ENCODE measurements at regions not wholly inside any gene's neighbourhood (a gene's known extent, or its start where the extent isn't known, plus 50 kb on each side); places are given as distances from the start of the nearest gene placed in this dataset.

DNA sequence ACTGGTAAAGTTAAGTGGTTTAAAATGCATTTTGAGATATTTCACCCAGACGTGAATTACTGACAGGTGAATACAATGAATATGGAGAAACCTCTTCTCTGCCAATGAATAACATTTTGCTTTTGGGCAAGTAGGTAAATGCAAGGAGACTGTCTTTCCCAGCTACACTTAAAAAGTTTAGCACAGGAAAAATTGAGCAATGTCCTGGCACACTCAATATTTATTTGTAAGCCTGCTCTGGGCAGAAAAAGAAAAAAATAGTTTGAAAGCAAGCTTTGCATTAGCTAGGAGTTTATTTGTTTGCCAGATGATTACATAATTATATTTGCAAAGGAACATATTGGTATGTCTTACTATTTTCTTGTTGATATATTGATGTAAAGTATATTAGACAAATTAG is 624.2 kb downstream of the ACTR3B start:
- Histone ChIP-seq H3K27me3 (no peaks in the 10 kb centered on the region), H3K4me3 (no peak overlapping the region), H3K4me1 (peaks cover 0 to 9% of the 10 kb centered on the region in 2 donors), H3K27ac (peak overlapping the region; percentile 74 to 76), H3K9me3 (no peaks in the 10 kb centered on the region), H3K36me3 (no peaks in the 10 kb centered on the region)
- no peak for DNase-seq
- intact Hi-C loops (cut with DNase I; ENCODE audit: low total_unique reads), result loop anchor here (2.0 kb wide), 1 partner anchor 139 kb away; no protein-coding TSS in a partner anchor
- TF ChIP-seq POLR2A (IDR thresholded peaks at IDR 0.05), result no peak
- TF ChIP-seq, protein P1, sequence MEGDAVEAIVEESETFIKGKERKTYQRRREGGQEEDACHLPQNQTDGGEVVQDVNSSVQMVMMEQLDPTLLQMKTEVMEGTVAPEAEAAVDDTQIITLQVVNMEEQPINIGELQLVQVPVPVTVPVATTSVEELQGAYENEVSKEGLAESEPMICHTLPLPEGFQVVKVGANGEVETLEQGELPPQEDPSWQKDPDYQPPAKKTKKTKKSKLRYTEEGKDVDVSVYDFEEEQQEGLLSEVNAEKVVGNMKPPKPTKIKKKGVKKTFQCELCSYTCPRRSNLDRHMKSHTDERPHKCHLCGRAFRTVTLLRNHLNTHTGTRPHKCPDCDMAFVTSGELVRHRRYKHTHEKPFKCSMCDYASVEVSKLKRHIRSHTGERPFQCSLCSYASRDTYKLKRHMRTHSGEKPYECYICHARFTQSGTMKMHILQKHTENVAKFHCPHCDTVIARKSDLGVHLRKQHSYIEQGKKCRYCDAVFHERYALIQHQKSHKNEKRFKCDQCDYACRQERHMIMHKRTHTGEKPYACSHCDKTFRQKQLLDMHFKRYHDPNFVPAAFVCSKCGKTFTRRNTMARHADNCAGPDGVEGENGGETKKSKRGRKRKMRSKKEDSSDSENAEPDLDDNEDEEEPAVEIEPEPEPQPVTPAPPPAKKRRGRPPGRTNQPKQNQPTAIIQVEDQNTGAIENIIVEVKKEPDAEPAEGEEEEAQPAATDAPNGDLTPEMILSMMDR (IDR thresholded peaks at IDR 0.05), result no peak

DNA sequence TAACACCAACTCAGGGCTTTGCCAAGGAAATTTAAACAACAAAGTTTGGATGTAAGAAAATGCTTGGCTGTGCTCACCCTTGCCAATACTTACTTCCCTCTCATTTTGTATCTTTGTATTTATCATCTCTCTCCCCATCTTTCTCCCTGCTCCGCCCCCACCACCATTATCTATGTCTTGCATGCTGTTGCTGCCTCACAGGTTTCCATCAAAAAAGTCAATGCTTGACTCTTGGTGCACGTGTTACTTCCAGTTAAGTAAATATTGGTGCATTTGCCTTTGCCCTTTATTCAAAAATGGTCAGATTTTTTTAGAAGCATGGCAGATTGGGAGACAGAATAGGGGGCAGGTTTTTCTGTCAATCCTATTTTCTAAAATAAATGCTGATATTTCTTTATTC is 626.0 kb downstream of the ACTR3B start:
- no peak for DNase-seq
- Histone ChIP-seq H3K4me1 (peaks cover 0 to 9% of the 10 kb centered on the region in 2 donors), H3K27ac (peak overlapping the region; percentile 74 to 76), H3K9me3 (peaks cover 0 to 4% of the 10 kb centered on the region in 2 donors), H3K36me3 (no peaks in the 10 kb centered on the region), H3K4me3 (no peak overlapping the region), H3K27me3 (no peaks in the 10 kb centered on the region)
- intact Hi-C loops (cut with DNase I; ENCODE audit: low total_unique reads), result no loop called here
- no peak for TF ChIP-seq POLR2A (IDR thresholded peaks at IDR 0.05)
- TF ChIP-seq, protein P1 (IDR thresholded peaks at IDR 0.05), result no peak

DNA sequence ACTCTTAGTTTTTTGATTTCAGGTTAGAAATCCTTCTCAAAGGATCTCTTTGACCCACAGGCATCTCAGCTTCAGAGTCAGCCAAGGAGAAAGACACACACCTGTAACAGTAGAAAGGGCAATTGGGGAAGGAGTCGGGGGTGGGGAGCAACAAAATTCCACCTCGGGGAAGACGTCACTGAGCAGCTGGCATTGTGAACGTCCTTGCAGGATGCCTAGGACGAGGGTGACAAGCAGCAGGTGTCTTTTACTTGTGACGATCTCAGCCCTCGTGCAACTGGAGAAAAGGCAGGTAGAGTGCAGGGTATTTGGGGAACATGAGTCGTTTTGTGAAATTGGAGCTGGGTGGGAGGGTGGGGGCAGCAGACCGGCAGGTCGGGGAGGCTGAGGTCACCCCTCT is 627.0 kb downstream of the ACTR3B start:
- intact Hi-C loops (cut with DNase I; ENCODE audit: low total_unique reads), result no loop called here
- H3K4me1 ChIP-seq, result peaks cover 0 to 9% of the 10 kb centered on the region in 2 donors

DNA sequence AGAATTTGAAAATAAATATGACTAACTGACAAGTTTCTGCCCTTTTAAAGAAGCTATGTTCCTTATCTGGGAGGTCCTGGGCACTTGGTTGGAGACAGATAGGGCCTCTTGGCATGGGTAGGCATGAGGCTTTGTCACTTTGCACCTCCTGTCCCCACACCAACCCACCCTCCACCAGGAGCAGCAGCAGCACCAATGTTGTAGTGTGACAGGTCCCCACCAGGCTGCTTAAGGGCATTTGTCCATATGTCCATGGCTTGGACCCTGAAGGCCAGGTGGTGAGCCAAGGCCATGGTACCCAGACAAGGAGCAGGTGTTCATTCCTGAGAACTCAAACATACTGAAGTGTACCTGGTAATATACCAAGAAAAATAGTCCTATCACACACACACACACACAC is 629.1 kb downstream of the ACTR3B start:
- peak overlapping the region in 1 of 2 donors; percentile 21 for H3K27ac ChIP-seq
- DNase-seq, result no peak
- peaks cover 0 to 9% of the 10 kb centered on the region in 2 donors for H3K4me1 ChIP-seq
- no peak for TF ChIP-seq POLR2A (IDR thresholded peaks at IDR 0.05)
- intact Hi-C loops (cut with DNase I; ENCODE audit: low total_unique reads), result no loop called here
- no peak overlapping the region for H3K4me3 ChIP-seq
- no peaks in the 10 kb centered on the region for H3K36me3 ChIP-seq
- H3K9me3 ChIP-seq, result peaks cover 0 to 4% of the 10 kb centered on the region in 2 donors
- H3K27me3 ChIP-seq, result no peaks in the 10 kb centered on the region

More for the DNA sequence above, 627.0 kb downstream of the ACTR3B start:
- H3K36me3 ChIP-seq, result no peaks in the 10 kb centered on the region
- H3K4me3 ChIP-seq, result no peak overlapping the region
- no peak for DNase-seq
- H3K27me3 ChIP-seq, result no peaks in the 10 kb centered on the region
- peaks cover 0 to 4% of the 10 kb centered on the region in 2 donors for H3K9me3 ChIP-seq
- no peak overlapping the region for H3K27ac ChIP-seq
- TF ChIP-seq POLR2A (IDR thresholded peaks at IDR 0.05), result no peak
- TF ChIP-seq, protein P1 (IDR thresholded peaks at IDR 0.05), result no peak

DNA sequence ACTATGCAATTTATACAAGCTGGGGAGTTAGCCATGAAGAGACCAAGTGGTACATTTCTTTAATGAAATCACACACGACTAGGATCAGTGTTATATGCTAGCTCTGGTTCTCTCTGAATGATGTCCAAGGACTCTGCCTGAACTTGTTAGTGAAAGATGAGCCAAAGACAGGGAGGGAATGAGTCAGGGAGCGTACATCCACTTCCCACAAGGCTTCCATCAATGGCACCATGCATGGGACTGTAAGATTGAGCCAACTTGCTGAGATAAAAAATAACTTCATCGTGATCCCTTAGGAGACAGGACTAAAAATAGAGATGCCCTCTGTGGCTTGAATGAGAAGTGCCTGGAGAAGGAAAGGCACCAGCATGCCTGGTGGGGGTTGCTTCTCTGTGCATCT is 629.7 kb downstream of the ACTR3B start:
- Histone ChIP-seq H3K9me3 (peaks cover 0 to 4% of the 10 kb centered on the region in 2 donors), H3K27ac (peak overlapping the region in 1 of 2 donors; percentile 46), H3K27me3 (no peaks in the 10 kb centered on the region), H3K4me3 (no peak overlapping the region), H3K4me1 (peaks cover 0 to 5% of the 10 kb centered on the region in 2 donors), H3K36me3 (no peaks in the 10 kb centered on the region)
- TF ChIP-seq, protein P1 (IDR thresholded peaks at IDR 0.05), result no peak
- no peak for TF ChIP-seq POLR2A (IDR thresholded peaks at IDR 0.05)
- intact Hi-C loops (cut with DNase I; ENCODE audit: low total_unique reads), result no loop called here
- DNase-seq, result peak in 1 of 2 donors; percentile 50

DNA sequence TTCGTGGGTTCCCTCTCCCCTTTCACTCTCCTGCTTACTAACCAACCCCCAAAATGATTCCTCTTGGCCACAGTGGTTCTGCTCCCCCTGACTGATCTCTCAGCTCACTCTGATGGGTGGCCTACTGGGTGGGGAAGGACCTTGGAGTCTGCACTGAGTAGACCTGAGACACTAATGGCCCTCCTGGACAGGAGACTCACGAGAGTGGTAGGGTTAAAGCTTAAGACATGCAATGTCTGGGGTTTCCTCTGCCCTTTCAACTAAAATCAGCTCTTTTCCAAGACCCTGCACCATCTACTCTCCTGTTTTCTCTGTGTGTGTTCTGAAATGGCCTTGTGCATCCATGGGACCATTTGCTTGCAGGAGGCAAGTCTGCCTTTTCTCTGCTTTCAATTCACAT is 631.4 kb downstream of the ACTR3B start:
- TF ChIP-seq, protein P1 (IDR thresholded peaks at IDR 0.05), result no peak
- intact Hi-C loops (cut with DNase I; ENCODE audit: low total_unique reads), result no loop called here

More for the DNA sequence above, 631.4 kb downstream of the ACTR3B start:
- Histone ChIP-seq H3K27ac (no peak overlapping the region), H3K9me3 (peaks cover 0 to 4% of the 10 kb centered on the region in 2 donors), H3K4me3 (no peak overlapping the region), H3K36me3 (no peaks in the 10 kb centered on the region), H3K4me1 (no peaks in the 10 kb centered on the region), H3K27me3 (no peaks in the 10 kb centered on the region)
- DNase-seq, result no peak
